ENCODE measurements at regions not wholly inside any gene's neighbourhood (a gene's known extent, or its start where the extent isn't known, plus 50 kb on each side); places are given as distances from the start of the nearest gene placed in this dataset.

DNA sequence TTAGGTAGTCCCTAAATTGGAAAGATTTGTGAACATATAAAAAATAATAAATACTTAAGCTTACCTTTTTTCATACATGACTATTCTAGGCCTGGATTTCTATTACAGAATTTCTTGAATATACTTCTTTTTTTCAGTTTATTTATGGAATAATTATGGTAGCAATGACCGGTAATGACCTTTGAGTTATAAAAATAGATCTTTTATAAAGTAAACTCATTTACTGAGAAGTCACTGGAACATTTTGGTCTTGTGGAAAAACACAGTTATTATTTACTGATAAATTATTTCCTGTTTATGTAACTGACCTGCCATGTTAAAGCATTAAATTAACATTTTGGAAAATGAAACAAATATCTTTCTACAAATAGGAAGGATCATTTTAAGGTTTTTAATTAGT lies 80.4 kb upstream of the RASGEF1B start:
- in situ Hi-C loops (cut with HindIII; ENCODE audit: low sequenced_read_pairs) = no loop called here

DNA sequence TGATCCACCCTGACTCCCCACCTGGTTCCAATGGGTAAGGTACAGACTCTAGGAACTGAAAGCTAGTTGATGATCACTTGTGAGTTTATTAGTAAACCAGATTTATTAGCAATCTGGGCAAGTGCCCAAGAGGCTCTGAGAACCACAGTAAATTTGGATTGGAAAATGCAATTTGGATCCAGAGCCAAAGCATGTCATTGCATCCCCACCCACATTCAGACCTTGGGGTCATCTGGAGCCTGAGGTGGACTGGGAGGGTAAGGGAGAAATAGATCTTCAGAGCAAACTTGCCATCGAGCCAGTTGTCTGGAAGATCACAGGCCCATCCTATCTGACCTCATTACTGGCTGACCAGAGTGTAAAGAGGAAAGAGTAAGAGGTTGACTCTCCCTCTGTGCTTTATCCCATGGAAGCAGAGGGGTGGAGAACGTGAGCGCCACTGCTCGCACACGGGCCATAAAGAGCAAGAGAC lies 78.7 kb upstream of the RASGEF1B start:
- TF ChIP-seq, protein P1, sequence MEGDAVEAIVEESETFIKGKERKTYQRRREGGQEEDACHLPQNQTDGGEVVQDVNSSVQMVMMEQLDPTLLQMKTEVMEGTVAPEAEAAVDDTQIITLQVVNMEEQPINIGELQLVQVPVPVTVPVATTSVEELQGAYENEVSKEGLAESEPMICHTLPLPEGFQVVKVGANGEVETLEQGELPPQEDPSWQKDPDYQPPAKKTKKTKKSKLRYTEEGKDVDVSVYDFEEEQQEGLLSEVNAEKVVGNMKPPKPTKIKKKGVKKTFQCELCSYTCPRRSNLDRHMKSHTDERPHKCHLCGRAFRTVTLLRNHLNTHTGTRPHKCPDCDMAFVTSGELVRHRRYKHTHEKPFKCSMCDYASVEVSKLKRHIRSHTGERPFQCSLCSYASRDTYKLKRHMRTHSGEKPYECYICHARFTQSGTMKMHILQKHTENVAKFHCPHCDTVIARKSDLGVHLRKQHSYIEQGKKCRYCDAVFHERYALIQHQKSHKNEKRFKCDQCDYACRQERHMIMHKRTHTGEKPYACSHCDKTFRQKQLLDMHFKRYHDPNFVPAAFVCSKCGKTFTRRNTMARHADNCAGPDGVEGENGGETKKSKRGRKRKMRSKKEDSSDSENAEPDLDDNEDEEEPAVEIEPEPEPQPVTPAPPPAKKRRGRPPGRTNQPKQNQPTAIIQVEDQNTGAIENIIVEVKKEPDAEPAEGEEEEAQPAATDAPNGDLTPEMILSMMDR (IDR thresholded peaks at IDR 0.05; ENCODE audit: low read depth, low read length, missing control alignments) = no peak
- in situ Hi-C loops (cut with HindIII; ENCODE audit: low sequenced_read_pairs) = no loop called here
- DNase-seq (ENCODE audit: low read depth) = no peak
- H3K4me3 ChIP-seq (ENCODE audit: low read depth, low read length) = no peak overlapping the region

More for the DNA sequence above, 80.4 kb upstream of the RASGEF1B start:
- H3K4me3 ChIP-seq (ENCODE audit: low read depth, low read length) = no peak overlapping the region
- TF ChIP-seq, protein P1 (IDR thresholded peaks at IDR 0.05; ENCODE audit: low read depth, low read length, missing control alignments) = no peak
- no peak for DNase-seq (ENCODE audit: low read depth)

DNA sequence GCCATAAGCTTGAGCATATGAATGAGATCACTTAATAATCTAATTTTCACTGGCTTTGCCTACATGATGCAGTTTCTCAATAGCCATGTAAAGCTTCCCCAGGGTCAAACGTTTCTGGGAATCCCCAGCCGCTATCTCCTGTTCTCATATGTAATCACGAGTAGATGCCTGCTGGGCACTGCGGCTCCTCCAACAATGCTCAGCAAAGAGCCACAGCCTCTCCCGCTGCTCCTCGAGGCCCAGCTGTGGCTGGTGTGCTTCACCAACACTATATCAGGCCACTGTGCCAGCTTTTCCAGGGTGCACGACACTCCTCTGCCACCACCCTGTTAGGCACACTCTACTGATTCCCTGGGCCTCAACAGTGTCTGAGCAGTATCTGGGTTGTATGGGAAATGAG lies 78.3 kb upstream of the RASGEF1B start:
- in situ Hi-C loops (cut with HindIII; ENCODE audit: low sequenced_read_pairs) = no loop called here
- TF ChIP-seq, protein P1 (IDR thresholded peaks at IDR 0.05; ENCODE audit: low read depth, low read length, missing control alignments) = no peak
- DNase-seq (ENCODE audit: low read depth) = no peak
- no peak overlapping the region for H3K4me3 ChIP-seq (ENCODE audit: low read depth, low read length)

DNA sequence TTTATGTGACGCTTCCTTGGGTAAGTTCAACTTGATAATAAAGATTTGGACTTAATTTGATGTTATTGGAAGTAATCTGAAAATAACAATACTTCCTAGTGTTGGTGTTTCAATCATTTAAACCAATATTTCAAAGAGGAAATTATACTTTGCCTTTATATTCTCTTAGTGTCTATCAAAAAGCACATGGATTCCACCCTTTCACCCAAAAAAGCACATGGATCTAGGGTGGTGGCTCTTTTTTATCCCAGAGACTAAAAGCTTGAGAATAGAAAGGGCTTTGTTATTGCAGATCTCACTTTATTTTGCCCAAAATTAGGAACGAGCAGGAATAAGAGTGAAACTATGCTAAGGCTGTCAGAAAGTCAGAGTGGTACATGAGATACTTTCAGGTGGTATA lies 75.1 kb upstream of the RASGEF1B start:
- in situ Hi-C loops (cut with HindIII; ENCODE audit: low sequenced_read_pairs) = no loop called here
- TF ChIP-seq, protein P1 (IDR thresholded peaks at IDR 0.05; ENCODE audit: low read depth, low read length, missing control alignments) = no peak
- no peak overlapping the region for H3K4me3 ChIP-seq (ENCODE audit: low read depth, low read length)
- DNase-seq (ENCODE audit: low read depth) = no peak

DNA sequence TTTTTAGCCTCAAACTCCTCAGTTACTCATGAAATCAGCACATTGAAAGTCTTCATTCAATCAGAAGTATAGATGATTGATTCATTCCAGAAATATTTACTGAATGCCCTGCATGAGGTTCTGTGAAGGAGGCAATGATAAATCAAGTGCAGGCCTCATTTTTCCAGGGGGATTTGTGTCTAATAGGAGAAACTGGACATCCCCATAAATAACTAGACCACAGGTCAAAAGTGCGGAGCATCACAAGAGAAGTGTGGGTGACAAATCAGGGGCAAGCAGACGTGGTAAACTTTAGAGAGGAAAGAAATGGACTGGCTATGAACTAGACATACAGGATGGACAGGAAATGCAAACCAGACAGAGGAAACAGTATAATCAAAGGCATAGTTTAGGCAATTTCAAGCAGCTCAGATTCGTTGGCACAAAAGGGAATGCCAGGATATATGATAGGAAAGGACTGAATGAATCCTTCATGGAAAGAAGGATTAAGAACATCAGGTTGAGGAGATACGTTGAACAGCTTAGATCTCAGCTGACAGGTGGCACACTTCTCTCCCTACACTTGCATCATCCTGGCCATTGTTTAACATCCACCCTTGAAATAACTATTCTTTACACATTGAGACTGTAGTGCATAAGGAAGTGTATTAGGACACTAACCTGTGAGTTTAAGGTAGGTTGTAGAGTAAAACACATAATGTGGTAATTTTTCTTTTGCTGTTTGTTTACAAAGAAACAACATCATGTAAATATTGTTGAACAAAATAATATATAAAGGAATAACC lies 69.6 kb upstream of the RASGEF1B start:
- in situ Hi-C loops (cut with HindIII; ENCODE audit: low sequenced_read_pairs) = no loop called here
- no peak for DNase-seq (ENCODE audit: low read depth)
- no peak overlapping the region for H3K4me3 ChIP-seq (ENCODE audit: low read depth, low read length)
- TF ChIP-seq, protein P1 (IDR thresholded peaks at IDR 0.05; ENCODE audit: low read depth, low read length, missing control alignments) = no peak

DNA sequence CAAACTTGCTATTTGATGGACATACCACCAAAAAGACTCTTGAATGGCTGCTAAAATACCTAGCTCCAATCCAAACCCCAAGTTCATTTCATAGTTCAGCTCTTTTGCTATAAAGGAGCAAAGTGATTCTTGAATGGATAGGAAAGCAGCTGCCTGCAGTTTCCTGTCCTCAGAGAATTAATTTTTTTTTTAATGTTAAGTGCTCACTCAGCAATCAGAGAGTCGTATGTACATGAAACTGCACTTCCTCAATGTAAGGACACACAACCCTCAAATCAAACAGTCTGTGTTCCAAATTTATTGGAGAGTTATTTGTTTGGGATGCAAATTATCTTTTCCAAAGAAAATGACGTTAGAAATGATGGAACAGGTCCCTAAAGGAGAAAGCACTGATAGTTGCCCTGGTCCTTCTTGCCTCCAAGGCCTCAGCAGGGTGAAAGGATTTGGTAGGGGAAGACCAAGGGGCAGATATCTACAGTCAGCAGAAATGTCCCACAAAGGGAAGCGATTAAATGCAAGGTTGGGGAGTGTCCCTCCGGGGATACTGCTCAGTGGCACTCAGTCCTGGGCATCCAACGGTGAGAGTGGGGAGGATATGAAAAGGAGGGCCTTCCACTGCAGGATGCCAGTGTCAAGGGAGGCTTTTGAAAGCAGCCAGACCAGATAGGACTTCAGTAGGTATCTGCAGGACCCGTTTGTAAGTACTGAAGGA lies 67.2 kb upstream of the RASGEF1B start:
- TF ChIP-seq, protein P1 (IDR thresholded peaks at IDR 0.05; ENCODE audit: low read depth, low read length, missing control alignments) = no peak
- no peak for DNase-seq (ENCODE audit: low read depth)
- in situ Hi-C loops (cut with HindIII; ENCODE audit: low sequenced_read_pairs) = no loop called here
- no peak overlapping the region for H3K4me3 ChIP-seq (ENCODE audit: low read depth, low read length)
